HepG2 (cell line): ENCODE measurements at regions not wholly inside any gene's neighbourhood (a gene's known extent, or its start where the extent isn't known, plus 50 kb on each side); places are given as distances from the start of the nearest gene placed in this dataset.

Experiments
- ATAC-seq: fragments of 200-7000 bp; cut with Tn5 transposase; 3 replicates; pipeline ENCODE4 v1.9.1; 2020; ENCODE audit warnings: mild to moderate bottlenecking, moderate library complexity
- BruUV-seq: library from RNA; stranded (reverse); fragments of 400-500 nt; replicated peaks from 2 replicates; lab custom pipeline; 2021; lab: Mats Ljungman, UMichigan
- CTCF ChIA-PET: fragments of 300-600 bp; formaldehyde crosslinking; extraction: SDS; loops from one replicate; lab custom pipeline; 2021; ENCODE audit warnings: low total read pairs, inconsistent platforms, low intra/inter-chr PET ratio; lab: Yijun Ruan, JAX
- POLR2A ChIA-PET: fragments of 350-600 bp; sonication (Branson Sonifier 250); formaldehyde crosslinking; loops from one replicate; lab custom pipeline; 2020; ENCODE audit warnings: antibody characterized with exemption, inconsistent platforms; lab: Yijun Ruan, JAX
- DNase-seq: peaks from one replicate; pipeline ENCODE4 v3.0.0-alpha.2; 2015; ENCODE audit warnings: low spot score
- FAIRE-seq: peaks from 3 replicates; lab custom pipeline; 2011; peaks lifted over from hg19 to GRCh38; lab: Jason Lieb, UNC
- H2AFZ ChIP-seq: one replicate; pipeline ENCODE4 v1.6.1; 2011; ENCODE audit warnings: low read length, inconsistent platforms
- H3K27ac ChIP-seq: fragments of 300-600 bp; 3 replicates; pipeline ENCODE4 v1.8.0; 2011; ENCODE audit warnings: mixed run types, mild to moderate bottlenecking, mixed read lengths, low read length, inconsistent platforms; ENCODE audit not compliant: insufficient read depth; ENCODE audit errors: extremely low read length
- H3K27me3 ChIP-seq, 2 experiments: fragments of 200-600 bp in 1 of 2; 2 replicates in 1 of 2; 3 replicates in 1 of 2; pipeline versions ENCODE4 v1.6.0 to v1.8.0; 2011; ENCODE audit warnings: low read length in 2 of 2, mild to moderate bottlenecking in 2 of 2, moderate library complexity in 2 of 2, inconsistent platforms in 1 of 2; ENCODE audit not compliant: insufficient read depth in 2 of 2, control insufficient read depth in 1 of 2
- H3K36me3 ChIP-seq, 2 experiments: fragments of 200-600 bp in 1 of 2; replicated peaks in 1 of 2; 2 replicates in 1 of 2; 3 replicates in 1 of 2; pipeline versions ENCODE4 v1.5.1 to v1.8.0; 2011; ENCODE audit warnings: low read length in 2 of 2, inconsistent platforms in 1 of 2; ENCODE audit not compliant: insufficient read depth in 2 of 2, control insufficient read depth in 1 of 2
- H3K4me1 ChIP-seq: 2 replicates; pipeline ENCODE4 v1.5.1; 2012; ENCODE audit warnings: low read length, inconsistent platforms; ENCODE audit not compliant: insufficient read depth
- H3K4me2 ChIP-seq: 2 replicates; pipeline ENCODE4 v1.6.0; 2011; ENCODE audit warnings: low read depth, low read length, inconsistent platforms
- H3K4me3 ChIP-seq, 3 experiments: fragments of 200-600 bp in 1 of 3; sonication (generic), shearing (Covaris generic) in 1 of 3; replicated peaks in 1 of 3; 2 replicates each; pipeline ENCODE4 v1.5.1; 2011 to 2016; ENCODE audit warnings: low read length in 3 of 3, inconsistent platforms in 2 of 3, low read depth in 2 of 3, mild to moderate bottlenecking in 2 of 3, control low read depth in 1 of 3, mixed read lengths in 1 of 3; ENCODE audit not compliant: insufficient read depth in 1 of 3
- H3K79me2 ChIP-seq: one replicate; pipeline ENCODE4 v1.6.1; 2011; ENCODE audit warnings: low read length, inconsistent platforms; ENCODE audit not compliant: insufficient read depth
- H3K9ac ChIP-seq: 2 replicates; pipeline ENCODE4 v1.6.0; 2011; ENCODE audit warnings: mild to moderate bottlenecking, low read depth, low read length, inconsistent platforms; ENCODE audit not compliant: insufficient read depth
- H3K9me3 ChIP-seq: 2 replicates; pipeline ENCODE4 v1.5.1; 2012; ENCODE audit warnings: mild to moderate bottlenecking, low read length
- H4K20me1 ChIP-seq: 2 replicates; pipeline ENCODE4 v1.6.0; 2011; ENCODE audit warnings: inconsistent platforms, mild to moderate bottlenecking, low read length, moderate library complexity; ENCODE audit not compliant: insufficient read depth
- ATF1 ChIP-seq: IDR thresholded peaks from 2 replicates; pipeline ENCODE4 v1.6.1; 2016; ENCODE audit warnings: mild to moderate bottlenecking, control low read depth
- HHEX ChIP-seq: IDR thresholded peaks from 2 replicates; pipeline ENCODE4 v1.6.1; 2016; ENCODE audit warnings: control low read depth
- KDM3A ChIP-seq: IDR thresholded peaks from 2 replicates; pipeline ENCODE4 v1.6.1; 2018; ENCODE audit warnings: low read depth, missing compliant biosample characterization
- NAIF1 ChIP-seq: sonication (generic); formaldehyde crosslinking; IDR thresholded peaks from 2 replicates; pipeline ENCODE4 v1.5.0; 2020; ENCODE audit warnings: mild to moderate bottlenecking, missing genetic modification reagents, borderline replicate concordance
- NFATC3 ChIP-seq: sonication (generic); formaldehyde crosslinking; IDR thresholded peaks from 2 replicates; pipeline ENCODE4 v1.5.1; 2020; ENCODE audit warnings: mild to moderate bottlenecking, missing genetic modification reagents
- U2AF2 ChIP-seq: fragments of 200-400 bp; formaldehyde crosslinking; IDR thresholded peaks from 2 replicates; pipeline ENCODE4 v1.6.1; 2017; ENCODE audit warnings: low read depth, mild to moderate bottlenecking, low read length
- ZNF282 ChIP-seq: fragments of 450-650 bp; IDR thresholded peaks from 2 replicates; pipeline ENCODE4 v1.6.1; 2018; ENCODE audit not compliant: partially characterized antibody
- ZNF484 ChIP-seq: sonication (generic); formaldehyde crosslinking; IDR thresholded peaks from 2 replicates; pipeline ENCODE4 v1.5.1; 2020; ENCODE audit warnings: mild to moderate bottlenecking, low read depth, missing genetic modification reagents, borderline replicate concordance
- ZNF629 ChIP-seq: sonication (generic); formaldehyde crosslinking; conservative IDR thresholded peaks from 2 replicates; pipeline ENCODE4 v1.5.0; 2020; ENCODE audit warnings: missing genetic modification reagents
- ZNF720 ChIP-seq: sonication (generic); formaldehyde crosslinking; IDR thresholded peaks from 2 replicates; pipeline ENCODE4 v1.4.0; 2020; ENCODE audit warnings: missing genetic modification reagents
- WGBS: methylation state at CpG from one replicate; pipeline ENCODE4 v1.1.6; 2017; ENCODE audit warnings: low lambda C conversion rate; 5-methylcytosine and 5-hydroxymethylcytosine counted together
- in situ Hi-C: cut with HindIII; loops from 2 replicates; pipeline ENCODE4 v1.10.0; 2017; ENCODE audit warnings: low pct_unique_long_range_greater_than_20kb; ENCODE audit not compliant: extremely low pct_ligation_motif_present
- intact Hi-C: fragments of 100-400 bp; cut with micrococcal nuclease; formaldehyde crosslinking; loops from one replicate; pipeline ENCODE4 v1.10.0; 2022; ENCODE audit not compliant: unreplicated experiment
- TF ChIP-seq, protein P1 (sequence below): sonication (generic); formaldehyde crosslinking; conservative IDR thresholded peaks from 2 replicates; pipeline ENCODE4 v1.4.0; 2020; ENCODE audit warnings: missing genetic modification reagents
- TF ChIP-seq, protein P2 (sequence below): sonication (generic); formaldehyde crosslinking; IDR thresholded peaks from 2 replicates; pipeline ENCODE4 v1.9.0; 2021; ENCODE audit warnings: missing genetic modification reagents, borderline replicate concordance
- TF ChIP-seq, protein P3 (sequence below): sonication (generic); formaldehyde crosslinking; IDR thresholded peaks from 2 replicates; pipeline ENCODE4 v1.8.0; 2022; ENCODE audit warnings: missing genetic modification reagents, low read depth, mild to moderate bottlenecking, borderline replicate concordance
- TF ChIP-seq, protein P4 (sequence below): sonication (generic); formaldehyde crosslinking; IDR thresholded peaks from 2 replicates; pipeline ENCODE4 v1.4.0; 2020; ENCODE audit warnings: mild to moderate bottlenecking, missing genetic modification reagents

DNA sequence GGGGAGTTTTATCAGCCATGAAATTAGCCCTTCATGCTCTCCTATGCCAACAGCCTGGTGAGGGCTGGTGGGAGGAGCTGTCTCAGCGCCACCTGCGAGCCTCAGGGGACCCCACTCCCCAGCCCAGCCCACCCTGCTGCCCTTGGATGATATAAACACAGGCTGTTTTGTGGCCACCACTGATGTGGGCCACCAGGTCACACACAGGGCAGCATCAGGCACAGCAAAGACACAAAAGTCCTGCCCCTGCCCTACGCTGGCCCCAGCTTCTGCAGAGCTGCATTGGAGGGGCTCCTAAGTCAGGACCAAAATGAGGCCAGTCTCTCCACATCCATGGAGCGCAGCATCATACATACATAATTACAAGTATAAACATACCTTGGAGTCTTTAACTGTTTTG is 110.6 kb upstream of the TEX51 start:
- intact Hi-C loops: no loop called here
- Histone ChIP-seq H4K20me1 (no peaks in the 10 kb centered on the region), H3K4me2 (no peak overlapping the region), H3K27ac (no peak overlapping the region), H3K9me3 (no peaks in the 10 kb centered on the region), H3K36me3 (no peaks in the 10 kb centered on the region), H3K4me3 (no peak overlapping the region), H3K27me3 (peaks cover 0 to 10% of the 10 kb centered on the region in 2 experiments; a peak in 1 of 5 replicates)
- POLR2A ChIA-PET: no interaction called here
- DNase-seq: no peak
- no TSS peak for BruUV-seq
- CTCF ChIA-PET: no interaction called here
- no peak for TF ChIP-seq ZNF484
- TF ChIP-seq ZNF720: no peak
- no peak for TF ChIP-seq ATF1 (CRISPR knock-in tag)
- TF ChIP-seq HHEX (CRISPR knock-in tag): no peak
- TF ChIP-seq ZNF282: no peak
- TF ChIP-seq KDM3A (CRISPR knock-in tag): no peak
- TF ChIP-seq, protein P1, sequence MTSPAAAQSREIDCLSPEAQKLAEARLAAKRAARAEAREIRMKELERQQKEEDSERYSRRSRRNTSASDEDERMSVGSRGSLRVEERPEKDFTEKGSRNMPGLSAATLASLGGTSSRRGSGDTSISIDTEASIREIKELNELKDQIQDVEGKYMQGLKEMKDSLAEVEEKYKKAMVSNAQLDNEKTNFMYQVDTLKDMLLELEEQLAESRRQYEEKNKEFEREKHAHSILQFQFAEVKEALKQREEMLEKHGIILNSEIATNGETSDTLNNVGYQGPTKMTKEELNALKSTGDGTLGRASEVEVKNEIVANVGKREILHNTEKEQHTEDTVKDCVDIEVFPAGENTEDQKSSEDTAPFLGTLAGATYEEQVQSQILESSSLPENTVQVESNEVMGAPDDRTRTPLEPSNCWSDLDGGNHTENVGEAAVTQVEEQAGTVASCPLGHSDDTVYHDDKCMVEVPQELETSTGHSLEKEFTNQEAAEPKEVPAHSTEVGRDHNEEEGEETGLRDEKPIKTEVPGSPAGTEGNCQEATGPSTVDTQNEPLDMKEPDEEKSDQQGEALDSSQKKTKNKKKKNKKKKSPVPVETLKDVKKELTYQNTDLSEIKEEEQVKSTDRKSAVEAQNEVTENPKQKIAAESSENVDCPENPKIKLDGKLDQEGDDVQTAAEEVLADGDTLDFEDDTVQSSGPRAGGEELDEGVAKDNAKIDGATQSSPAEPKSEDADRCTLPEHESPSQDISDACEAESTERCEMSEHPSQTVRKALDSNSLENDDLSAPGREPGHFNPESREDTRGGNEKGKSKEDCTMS (CRISPR knock-in tag): no peak
- no peak for TF ChIP-seq NAIF1 (CRISPR knock-in tag)
- TF ChIP-seq, protein P2, sequence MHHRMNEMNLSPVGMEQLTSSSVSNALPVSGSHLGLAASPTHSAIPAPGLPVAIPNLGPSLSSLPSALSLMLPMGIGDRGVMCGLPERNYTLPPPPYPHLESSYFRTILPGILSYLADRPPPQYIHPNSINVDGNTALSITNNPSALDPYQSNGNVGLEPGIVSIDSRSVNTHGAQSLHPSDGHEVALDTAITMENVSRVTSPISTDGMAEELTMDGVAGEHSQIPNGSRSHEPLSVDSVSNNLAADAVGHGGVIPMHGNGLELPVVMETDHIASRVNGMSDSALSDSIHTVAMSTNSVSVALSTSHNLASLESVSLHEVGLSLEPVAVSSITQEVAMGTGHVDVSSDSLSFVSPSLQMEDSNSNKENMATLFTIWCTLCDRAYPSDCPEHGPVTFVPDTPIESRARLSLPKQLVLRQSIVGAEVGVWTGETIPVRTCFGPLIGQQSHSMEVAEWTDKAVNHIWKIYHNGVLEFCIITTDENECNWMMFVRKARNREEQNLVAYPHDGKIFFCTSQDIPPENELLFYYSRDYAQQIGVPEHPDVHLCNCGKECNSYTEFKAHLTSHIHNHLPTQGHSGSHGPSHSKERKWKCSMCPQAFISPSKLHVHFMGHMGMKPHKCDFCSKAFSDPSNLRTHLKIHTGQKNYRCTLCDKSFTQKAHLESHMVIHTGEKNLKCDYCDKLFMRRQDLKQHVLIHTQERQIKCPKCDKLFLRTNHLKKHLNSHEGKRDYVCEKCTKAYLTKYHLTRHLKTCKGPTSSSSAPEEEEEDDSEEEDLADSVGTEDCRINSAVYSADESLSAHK (CRISPR knock-in tag): no peak
- TF ChIP-seq NFATC3 (CRISPR knock-in tag): no peak
- TF ChIP-seq ZNF629 (CRISPR knock-in tag): no peak
- TF ChIP-seq, protein P3, sequence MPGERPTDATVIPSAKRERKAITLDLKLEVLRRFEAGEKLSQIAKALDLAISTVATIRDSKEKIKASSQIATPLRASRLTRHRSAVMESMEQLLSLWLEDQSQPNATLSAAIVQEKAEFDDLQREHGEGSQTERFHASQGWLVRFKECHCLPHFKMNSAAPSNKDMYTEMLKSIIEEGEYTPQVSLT (CRISPR knock-in tag): no peak
- no peak for TF ChIP-seq U2AF2
- TF ChIP-seq, protein P4, sequence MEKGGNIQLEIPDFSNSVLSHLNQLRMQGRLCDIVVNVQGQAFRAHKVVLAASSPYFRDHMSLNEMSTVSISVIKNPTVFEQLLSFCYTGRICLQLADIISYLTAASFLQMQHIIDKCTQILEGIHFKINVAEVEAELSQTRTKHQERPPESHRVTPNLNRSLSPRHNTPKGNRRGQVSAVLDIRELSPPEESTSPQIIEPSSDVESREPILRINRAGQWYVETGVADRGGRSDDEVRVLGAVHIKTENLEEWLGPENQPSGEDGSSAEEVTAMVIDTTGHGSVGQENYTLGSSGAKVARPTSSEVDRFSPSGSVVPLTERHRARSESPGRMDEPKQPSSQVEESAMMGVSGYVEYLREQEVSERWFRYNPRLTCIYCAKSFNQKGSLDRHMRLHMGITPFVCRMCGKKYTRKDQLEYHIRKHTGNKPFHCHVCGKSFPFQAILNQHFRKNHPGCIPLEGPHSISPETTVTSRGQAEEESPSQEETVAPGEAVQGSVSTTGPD: no peak
- TF ChIP-seq, all 625 proteins: peak for 0
- Histone ChIP-seq H3K4me1 (no peaks in the 10 kb centered on the region), H3K9ac (no peak overlapping the region), H3K79me2 (no peaks in the 10 kb centered on the region), H2AFZ (no peak overlapping the region)
- in situ Hi-C loops: loop anchor here (25.0 kb wide), 1 partner anchor 1976 kb away; no protein-coding TSS in a partner anchor
- 0% methylated on average over 4 of the region's 4 CpGs for WGBS
- FAIRE-seq (no peak), ATAC-seq (no peak)
